ENCODE measurements at regions not wholly inside any gene's neighbourhood (a gene's known extent, or its start where the extent isn't known, plus 50 kb on each side); places are given as distances from the start of the nearest gene placed in this dataset.

DNA sequence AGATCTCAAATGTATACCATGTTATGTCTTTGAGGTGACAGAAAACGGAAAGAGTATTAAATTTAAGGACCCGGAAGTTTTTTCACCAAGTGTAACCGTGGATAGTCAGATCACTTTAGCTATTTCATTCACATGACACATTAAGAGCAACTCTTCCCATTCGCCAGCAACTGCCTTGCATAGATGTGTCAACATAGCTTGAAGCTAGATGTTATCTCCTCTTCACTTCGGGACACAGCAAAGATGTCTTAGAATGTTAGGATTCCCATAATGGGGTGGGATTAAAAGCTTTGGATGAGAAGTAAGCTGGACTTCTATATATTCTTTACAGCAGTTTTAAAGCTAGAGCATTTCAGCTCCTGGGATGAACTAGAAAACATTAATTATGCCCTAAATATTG, 1135.9 kb upstream of the PCDH20 start:
- H3K27me3 ChIP-seq (ENCODE audit: insufficient read depth, low read length), result no peaks in the 10 kb centered on the region
- no peaks in the 10 kb centered on the region for H3K4me1 ChIP-seq (ENCODE audit: insufficient read depth, low read length)
- no peaks in the 10 kb centered on the region for H3K9me3 ChIP-seq (ENCODE audit: low read depth, low read length)
- H3K27ac ChIP-seq (ENCODE audit: low read depth, low read length), result no peak overlapping the region
- TF ChIP-seq, protein P1, sequence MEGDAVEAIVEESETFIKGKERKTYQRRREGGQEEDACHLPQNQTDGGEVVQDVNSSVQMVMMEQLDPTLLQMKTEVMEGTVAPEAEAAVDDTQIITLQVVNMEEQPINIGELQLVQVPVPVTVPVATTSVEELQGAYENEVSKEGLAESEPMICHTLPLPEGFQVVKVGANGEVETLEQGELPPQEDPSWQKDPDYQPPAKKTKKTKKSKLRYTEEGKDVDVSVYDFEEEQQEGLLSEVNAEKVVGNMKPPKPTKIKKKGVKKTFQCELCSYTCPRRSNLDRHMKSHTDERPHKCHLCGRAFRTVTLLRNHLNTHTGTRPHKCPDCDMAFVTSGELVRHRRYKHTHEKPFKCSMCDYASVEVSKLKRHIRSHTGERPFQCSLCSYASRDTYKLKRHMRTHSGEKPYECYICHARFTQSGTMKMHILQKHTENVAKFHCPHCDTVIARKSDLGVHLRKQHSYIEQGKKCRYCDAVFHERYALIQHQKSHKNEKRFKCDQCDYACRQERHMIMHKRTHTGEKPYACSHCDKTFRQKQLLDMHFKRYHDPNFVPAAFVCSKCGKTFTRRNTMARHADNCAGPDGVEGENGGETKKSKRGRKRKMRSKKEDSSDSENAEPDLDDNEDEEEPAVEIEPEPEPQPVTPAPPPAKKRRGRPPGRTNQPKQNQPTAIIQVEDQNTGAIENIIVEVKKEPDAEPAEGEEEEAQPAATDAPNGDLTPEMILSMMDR (IDR thresholded peaks at IDR 0.05; ENCODE audit: extremely low read depth, low read depth, low read length), result no peak
- H3K4me2 ChIP-seq (ENCODE audit: insufficient read depth, low read length), result no peak overlapping the region
- H3K79me2 ChIP-seq (ENCODE audit: insufficient read depth, low read length), result no peaks in the 10 kb centered on the region
- DNase-seq (ENCODE audit: insufficient read length, low spot score, missing footprints), result no peak
- H4K20me1 ChIP-seq (ENCODE audit: insufficient read depth, low read length), result no peaks in the 10 kb centered on the region
- H3K4me3 ChIP-seq (ENCODE audit: insufficient read depth, low read length), result no peak overlapping the region
- no peak overlapping the region for H2AFZ ChIP-seq (ENCODE audit: low read length)
- no peaks in the 10 kb centered on the region for H3K36me3 ChIP-seq (ENCODE audit: insufficient read depth, low read length)

DNA sequence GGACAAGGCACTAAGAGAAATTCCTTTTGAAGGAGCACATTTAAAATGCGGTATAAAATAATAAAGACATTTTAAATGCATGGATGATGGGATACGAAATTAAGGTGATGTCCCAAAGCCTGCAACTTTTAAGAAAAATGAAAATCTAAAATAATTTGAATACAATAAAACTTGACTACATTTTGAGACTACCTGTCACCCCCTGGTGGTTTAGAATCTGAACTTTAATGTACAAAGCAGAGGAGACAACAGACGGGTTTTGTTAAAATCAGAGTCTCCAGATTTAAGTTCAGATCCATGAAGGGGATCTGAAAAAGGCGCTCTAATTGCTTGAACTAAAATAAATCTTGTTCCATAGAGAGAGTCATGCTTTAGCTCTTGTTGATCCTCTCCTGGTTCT, 1129.3 kb upstream of the PCDH20 start:
- no peak for DNase-seq (ENCODE audit: insufficient read length, low spot score, missing footprints)
- H3K27me3 ChIP-seq (ENCODE audit: insufficient read depth, low read length), result no peaks in the 10 kb centered on the region
- no peaks in the 10 kb centered on the region for H4K20me1 ChIP-seq (ENCODE audit: insufficient read depth, low read length)
- H3K36me3 ChIP-seq (ENCODE audit: insufficient read depth, low read length), result no peaks in the 10 kb centered on the region
- H3K4me2 ChIP-seq (ENCODE audit: insufficient read depth, low read length), result no peak overlapping the region
- no peak overlapping the region for H3K27ac ChIP-seq (ENCODE audit: low read depth, low read length)
- H3K9me3 ChIP-seq (ENCODE audit: low read depth, low read length), result peaks cover 5% of the 10 kb centered on the region
- H3K79me2 ChIP-seq (ENCODE audit: insufficient read depth, low read length), result no peaks in the 10 kb centered on the region
- H3K4me3 ChIP-seq (ENCODE audit: insufficient read depth, low read length), result no peak overlapping the region
- no peaks in the 10 kb centered on the region for H3K4me1 ChIP-seq (ENCODE audit: insufficient read depth, low read length)
- no peak overlapping the region for H2AFZ ChIP-seq (ENCODE audit: low read length)
- TF ChIP-seq, protein P1 (IDR thresholded peaks at IDR 0.05; ENCODE audit: extremely low read depth, low read depth, low read length), result no peak

DNA sequence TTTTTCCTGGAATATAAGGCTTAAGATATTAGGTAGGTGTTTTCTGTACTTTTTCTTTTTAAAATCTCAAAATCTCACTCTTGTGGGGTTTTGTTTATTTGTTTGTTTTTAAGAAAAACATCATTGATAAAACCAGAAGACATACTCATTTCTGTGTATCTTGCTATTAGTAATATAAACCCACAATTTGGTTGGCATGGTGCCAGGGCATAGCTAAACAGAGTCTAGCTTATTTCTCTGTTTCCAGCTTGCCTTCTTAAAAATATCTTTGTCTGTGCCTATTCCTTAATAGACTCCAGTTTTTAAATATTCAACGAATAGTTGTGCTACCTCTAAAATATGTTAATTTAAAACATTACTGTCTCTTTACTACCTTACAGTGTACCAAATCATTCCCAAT, 1121.9 kb upstream of the PCDH20 start:
- Histone ChIP-seq H2AFZ (ENCODE audit: low read length) (no peak overlapping the region), H3K79me2 (ENCODE audit: insufficient read depth, low read length) (no peaks in the 10 kb centered on the region), H3K4me2 (ENCODE audit: insufficient read depth, low read length) (no peak overlapping the region), H3K9me3 (ENCODE audit: low read depth, low read length) (peaks cover 2% of the 10 kb centered on the region), H3K36me3 (ENCODE audit: insufficient read depth, low read length) (no peaks in the 10 kb centered on the region), H4K20me1 (ENCODE audit: insufficient read depth, low read length) (no peaks in the 10 kb centered on the region), H3K27ac (ENCODE audit: low read depth, low read length) (no peak overlapping the region), H3K4me3 (ENCODE audit: insufficient read depth, low read length) (no peak overlapping the region), H3K4me1 (ENCODE audit: insufficient read depth, low read length) (no peaks in the 10 kb centered on the region), H3K27me3 (ENCODE audit: insufficient read depth, low read length) (no peaks in the 10 kb centered on the region)
- DNase-seq (ENCODE audit: insufficient read length, low spot score, missing footprints), result no peak
- TF ChIP-seq, protein P1 (IDR thresholded peaks at IDR 0.05; ENCODE audit: extremely low read depth, low read depth, low read length), result no peak

DNA sequence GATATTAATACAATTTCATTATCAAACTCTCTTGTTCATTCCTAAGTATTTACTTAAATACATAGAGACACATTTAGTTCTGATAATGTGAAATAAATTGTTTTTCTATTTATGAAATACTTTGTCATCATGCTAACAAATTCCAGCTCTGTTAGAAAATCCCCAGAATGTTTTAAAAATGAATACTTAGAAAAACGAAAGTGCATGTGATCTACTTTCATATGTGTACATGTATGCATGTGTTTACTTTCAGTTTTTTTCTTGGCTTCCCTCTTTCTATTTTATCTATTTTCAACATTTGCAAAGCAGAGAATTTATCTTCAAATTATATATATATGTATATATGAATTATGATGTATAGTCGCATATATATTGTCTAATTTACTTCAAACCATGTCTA, 1110.0 kb upstream of the PCDH20 start:
- no peak overlapping the region for H3K4me3 ChIP-seq (ENCODE audit: insufficient read depth, low read length)
- no peaks in the 10 kb centered on the region for H4K20me1 ChIP-seq (ENCODE audit: insufficient read depth, low read length)
- H3K4me1 ChIP-seq (ENCODE audit: insufficient read depth, low read length), result no peaks in the 10 kb centered on the region
- no peaks in the 10 kb centered on the region for H3K79me2 ChIP-seq (ENCODE audit: insufficient read depth, low read length)
- H3K36me3 ChIP-seq (ENCODE audit: insufficient read depth, low read length), result no peaks in the 10 kb centered on the region
- no peak overlapping the region for H2AFZ ChIP-seq (ENCODE audit: low read length)
- H3K4me2 ChIP-seq (ENCODE audit: insufficient read depth, low read length), result no peak overlapping the region
- TF ChIP-seq, protein P1 (IDR thresholded peaks at IDR 0.05; ENCODE audit: extremely low read depth, low read depth, low read length), result no peak
- no peaks in the 10 kb centered on the region for H3K27me3 ChIP-seq (ENCODE audit: insufficient read depth, low read length)
- DNase-seq (ENCODE audit: insufficient read length, low spot score, missing footprints), result no peak
- no peaks in the 10 kb centered on the region for H3K9me3 ChIP-seq (ENCODE audit: low read depth, low read length)
- H3K27ac ChIP-seq (ENCODE audit: low read depth, low read length), result no peak overlapping the region

All from osteoblast (primary cell).